H54 (cell line): ENCODE measurements at regions not wholly inside any gene's neighbourhood (a gene's known extent, or its start where the extent isn't known, plus 50 kb on each side); places are given as distances from the start of the nearest gene placed in this dataset.

Experiments
- DNase-seq: peaks from one replicate; pipeline ENCODE4 v3.0.0; 2011; ENCODE audit warnings: low spot score, mixed read lengths; ENCODE audit not compliant: insufficient read length
- FAIRE-seq: peaks from 3 replicates; lab custom pipeline; 2011; peaks lifted over from hg19 to GRCh38; lab: Jason Lieb, UNC
- POLR2A ChIP-seq: IDR thresholded peaks from 2 replicates; pipeline ENCODE4 v1.6.1; 2011; ENCODE audit warnings: low read depth, mild to moderate bottlenecking, low read length

- no peak for FAIRE-seq
- DNase-seq, result no peak
- TF ChIP-seq POLR2A, result no peak
Measured at GRCh38 chr12:43057566-43057965, 468.0 kb upstream of the PRICKLE1 start.

GRCh38 chr12:43054085-43054484 is 464.5 kb upstream of the PRICKLE1 start:
- FAIRE-seq (no peak), DNase-seq (no peak)
- no peak for TF ChIP-seq POLR2A

GRCh38 chr12:43052441-43052840 is 462.9 kb upstream of the PRICKLE1 start:
- no peak for TF ChIP-seq POLR2A
- FAIRE-seq, result no peak
- no peak for DNase-seq

- no peak for FAIRE-seq
- DNase-seq, result no peak
- no peak for TF ChIP-seq POLR2A
Measured at GRCh38 chr12:43044241-43044640, 454.7 kb upstream of the PRICKLE1 start.

- DNase-seq, result no peak
- no peak for TF ChIP-seq POLR2A
- no peak for FAIRE-seq
Measured at GRCh38 chr12:43038991-43039390, 449.4 kb upstream of the PRICKLE1 start.

GRCh38 chr12:43029971-43030370 is 440.4 kb upstream of the PRICKLE1 start:
- FAIRE-seq (no peak), DNase-seq (no peak)
- no peak for TF ChIP-seq POLR2A

- TF ChIP-seq POLR2A, result no peak
- FAIRE-seq (peak; percentile 27), DNase-seq (no peak)
Measured at GRCh38 chr12:43028826-43029225, 439.3 kb upstream of the PRICKLE1 start.

GRCh38 chr12:43022838-43023237 is 433.3 kb upstream of the PRICKLE1 start:
- FAIRE-seq, result no peak
- no peak for DNase-seq
- TF ChIP-seq POLR2A, result no peak

- no peak for DNase-seq
- no peak for FAIRE-seq
- no peak for TF ChIP-seq POLR2A
Measured at GRCh38 chr12:43015090-43015737, 425.7 kb upstream of the PRICKLE1 start.

- FAIRE-seq, result no peak
- TF ChIP-seq POLR2A, result no peak
- no peak for DNase-seq
Measured at GRCh38 chr12:43011383-43011926, 421.9 kb upstream of the PRICKLE1 start.

GRCh38 chr12:43009846-43010240 is 420.3 kb upstream of the PRICKLE1 start:
- FAIRE-seq (no peak), DNase-seq (no peak)
- no peak for TF ChIP-seq POLR2A

- DNase-seq (no peak), FAIRE-seq (no peak)
- no peak for TF ChIP-seq POLR2A
Measured at GRCh38 chr12:43008953-43009845, 419.7 kb upstream of the PRICKLE1 start.

- no peak for DNase-seq
Measured at GRCh38 chr12:43004908-43005307, 415.4 kb upstream of the PRICKLE1 start.

GRCh38 chr12:43004141-43004540 is 414.6 kb upstream of the PRICKLE1 start:
- DNase-seq, result no peak
- FAIRE-seq, result no peak
- TF ChIP-seq POLR2A, result no peak

More at GRCh38 chr12:43004908-43005307, 415.4 kb upstream of the PRICKLE1 start:
- FAIRE-seq, result peak; percentile 85
- TF ChIP-seq POLR2A, result no peak
